Coronary artery (tissue), 2 donors: ENCODE measurements at regions not wholly inside any gene's neighbourhood (a gene's known extent, or its start where the extent isn't known, plus 50 kb on each side); places are given as distances from the start of the nearest gene placed in this dataset.

Experiments
- DNase-seq: peaks from one replicate; pipeline ENCODE4 v3.0.0-alpha.2; 2017; ENCODE audit warnings: low spot score
- H3K27ac ChIP-seq, 2 donors: fragments of 200-600 bp; sonication (generic); one replicate each; pipeline ENCODE4 v1.5.1; 2016 to 2019
- H3K4me3 ChIP-seq: fragments of 200-600 bp; sonication (generic); 2 replicates; pipeline ENCODE4 v1.5.1; 2016; ENCODE audit warnings: mild to moderate bottlenecking, moderate library complexity
- TF ChIP-seq, protein P1 (sequence below): fragments of 200-600 bp; sonication (generic); IDR thresholded peaks from one replicate; pipeline ENCODE4 v1.5.1; 2019; ENCODE audit warnings: antibody characterized with exemption

GRCh38 chr18:41126541-41127235, 828.3 kb upstream of the PIK3C3 start:
- H3K4me3 ChIP-seq = no peak overlapping the region
- TF ChIP-seq, protein P1, sequence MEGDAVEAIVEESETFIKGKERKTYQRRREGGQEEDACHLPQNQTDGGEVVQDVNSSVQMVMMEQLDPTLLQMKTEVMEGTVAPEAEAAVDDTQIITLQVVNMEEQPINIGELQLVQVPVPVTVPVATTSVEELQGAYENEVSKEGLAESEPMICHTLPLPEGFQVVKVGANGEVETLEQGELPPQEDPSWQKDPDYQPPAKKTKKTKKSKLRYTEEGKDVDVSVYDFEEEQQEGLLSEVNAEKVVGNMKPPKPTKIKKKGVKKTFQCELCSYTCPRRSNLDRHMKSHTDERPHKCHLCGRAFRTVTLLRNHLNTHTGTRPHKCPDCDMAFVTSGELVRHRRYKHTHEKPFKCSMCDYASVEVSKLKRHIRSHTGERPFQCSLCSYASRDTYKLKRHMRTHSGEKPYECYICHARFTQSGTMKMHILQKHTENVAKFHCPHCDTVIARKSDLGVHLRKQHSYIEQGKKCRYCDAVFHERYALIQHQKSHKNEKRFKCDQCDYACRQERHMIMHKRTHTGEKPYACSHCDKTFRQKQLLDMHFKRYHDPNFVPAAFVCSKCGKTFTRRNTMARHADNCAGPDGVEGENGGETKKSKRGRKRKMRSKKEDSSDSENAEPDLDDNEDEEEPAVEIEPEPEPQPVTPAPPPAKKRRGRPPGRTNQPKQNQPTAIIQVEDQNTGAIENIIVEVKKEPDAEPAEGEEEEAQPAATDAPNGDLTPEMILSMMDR = no peak
- no peak for DNase-seq
- no peak overlapping the region for H3K27ac ChIP-seq

- no peak for DNase-seq
- TF ChIP-seq, protein P1 = no peak
Measured at GRCh38 chr18:41121116-41121826, 833.8 kb upstream of the PIK3C3 start.

GRCh38 chr18:41119031-41119430, 836.0 kb upstream of the PIK3C3 start:
- Histone ChIP-seq H3K4me3 (no peak overlapping the region), H3K27ac (no peak overlapping the region)
- no peak for DNase-seq
- TF ChIP-seq, protein P1 = no peak

More at GRCh38 chr18:41121116-41121826, 833.8 kb upstream of the PIK3C3 start:
- Histone ChIP-seq H3K27ac (no peak overlapping the region), H3K4me3 (no peak overlapping the region)

- TF ChIP-seq, protein P1 = no peak
- no peak overlapping the region for H3K27ac ChIP-seq
- DNase-seq = no peak
- no peak overlapping the region for H3K4me3 ChIP-seq
Measured at GRCh38 chr18:41113885-41114482, 841.0 kb upstream of the PIK3C3 start.

GRCh38 chr18:41099451-41099850, 855.6 kb upstream of the PIK3C3 start:
- H3K4me3 ChIP-seq = no peak overlapping the region
- no peak for DNase-seq
- no peak overlapping the region for H3K27ac ChIP-seq
- TF ChIP-seq, protein P1 = no peak

DNA sequence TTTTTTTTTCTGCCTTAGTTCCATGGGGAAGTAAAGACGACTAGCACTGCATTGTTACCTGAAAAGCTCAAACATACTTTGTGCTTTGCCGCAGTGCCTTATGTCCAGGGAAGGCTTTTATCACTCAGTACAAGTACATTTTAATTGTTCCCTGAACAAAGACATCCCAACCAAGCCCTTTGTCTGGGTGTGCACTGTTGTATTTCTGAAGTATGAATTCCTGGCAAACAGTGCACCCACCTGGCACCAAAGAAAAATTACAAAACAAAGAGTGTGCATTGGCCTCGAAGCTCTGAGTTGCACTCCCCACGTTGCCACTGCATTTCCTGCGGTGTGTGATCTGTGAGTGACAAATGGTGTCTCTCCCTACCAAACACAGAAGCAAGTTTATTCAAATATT, 858.5 kb upstream of the PIK3C3 start:
- TF ChIP-seq, protein P1 = no peak
- DNase-seq = no peak
- Histone ChIP-seq H3K4me3 (no peak overlapping the region), H3K27ac (no peak overlapping the region)
